GM10248 (cell line): ENCODE measurements at regions not wholly inside any gene's neighbourhood (a gene's known extent, or its start where the extent isn't known, plus 50 kb on each side); places are given as distances from the start of the nearest gene placed in this dataset.
"Not testable (repeated sequence)": the region's sequence is repeated elsewhere in the genome, so short reads cannot be mapped to it uniquely, and the experiment has no call there.

Experiments used
- CTCF ChIA-PET: fragments of 300-600 bp; sonication (Branson Sonifier 250); formaldehyde crosslinking; extraction: SDS; loops from one replicate; lab custom pipeline; 2021; ENCODE audit warnings: antibody characterized with exemption; lab: Yijun Ruan, JAX
- POLR2A ChIA-PET: fragments of 350-650 bp; sonication (Branson Sonifier 250); formaldehyde crosslinking; extraction: SDS; loops from one replicate; lab custom pipeline; 2020; ENCODE audit warnings: antibody characterized with exemption; lab: Yijun Ruan, JAX
- DNase-seq: peaks from one replicate; pipeline ENCODE4 v3.0.0; 2012; ENCODE audit errors: extremely low spot score
- TF ChIP-seq, protein P1 (sequence below): IDR thresholded peaks from 2 replicates; pipeline ENCODE4 v1.5.1; 2012; ENCODE audit warnings: mild to moderate bottlenecking, low read depth; ENCODE audit errors: extremely low read depth, missing control alignments, control extremely low read depth

DNA sequence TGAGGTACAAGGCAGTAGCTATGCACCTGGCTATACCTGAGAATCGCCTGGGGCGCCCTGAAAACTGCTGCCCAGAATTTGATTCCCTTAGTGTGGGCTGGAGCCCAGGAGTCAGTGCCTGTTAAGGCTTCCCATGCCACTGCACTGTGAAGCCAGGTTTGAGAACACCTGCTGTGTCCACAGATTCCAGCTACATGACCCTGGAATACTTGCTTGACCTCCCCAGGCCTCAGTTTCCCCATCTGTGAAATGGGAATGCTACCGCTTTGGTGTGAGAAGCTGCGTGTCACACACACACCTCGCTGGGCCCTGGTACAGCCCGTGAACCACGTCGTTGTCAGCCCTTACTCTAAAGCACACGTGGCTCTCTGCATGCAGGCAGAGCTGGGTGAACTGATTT, 271.0 kb downstream of the C16orf95 start:
- ChIA-PET POLR2A (no interaction called here), CTCF (interaction anchor here (1.0 kb wide), 1 partner anchor 17 kb away, joined by 3 read pairs; no protein-coding TSS in a partner anchor)
- TF ChIP-seq, protein P1, sequence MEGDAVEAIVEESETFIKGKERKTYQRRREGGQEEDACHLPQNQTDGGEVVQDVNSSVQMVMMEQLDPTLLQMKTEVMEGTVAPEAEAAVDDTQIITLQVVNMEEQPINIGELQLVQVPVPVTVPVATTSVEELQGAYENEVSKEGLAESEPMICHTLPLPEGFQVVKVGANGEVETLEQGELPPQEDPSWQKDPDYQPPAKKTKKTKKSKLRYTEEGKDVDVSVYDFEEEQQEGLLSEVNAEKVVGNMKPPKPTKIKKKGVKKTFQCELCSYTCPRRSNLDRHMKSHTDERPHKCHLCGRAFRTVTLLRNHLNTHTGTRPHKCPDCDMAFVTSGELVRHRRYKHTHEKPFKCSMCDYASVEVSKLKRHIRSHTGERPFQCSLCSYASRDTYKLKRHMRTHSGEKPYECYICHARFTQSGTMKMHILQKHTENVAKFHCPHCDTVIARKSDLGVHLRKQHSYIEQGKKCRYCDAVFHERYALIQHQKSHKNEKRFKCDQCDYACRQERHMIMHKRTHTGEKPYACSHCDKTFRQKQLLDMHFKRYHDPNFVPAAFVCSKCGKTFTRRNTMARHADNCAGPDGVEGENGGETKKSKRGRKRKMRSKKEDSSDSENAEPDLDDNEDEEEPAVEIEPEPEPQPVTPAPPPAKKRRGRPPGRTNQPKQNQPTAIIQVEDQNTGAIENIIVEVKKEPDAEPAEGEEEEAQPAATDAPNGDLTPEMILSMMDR = no peak
- DNase-seq = no peak

DNA sequence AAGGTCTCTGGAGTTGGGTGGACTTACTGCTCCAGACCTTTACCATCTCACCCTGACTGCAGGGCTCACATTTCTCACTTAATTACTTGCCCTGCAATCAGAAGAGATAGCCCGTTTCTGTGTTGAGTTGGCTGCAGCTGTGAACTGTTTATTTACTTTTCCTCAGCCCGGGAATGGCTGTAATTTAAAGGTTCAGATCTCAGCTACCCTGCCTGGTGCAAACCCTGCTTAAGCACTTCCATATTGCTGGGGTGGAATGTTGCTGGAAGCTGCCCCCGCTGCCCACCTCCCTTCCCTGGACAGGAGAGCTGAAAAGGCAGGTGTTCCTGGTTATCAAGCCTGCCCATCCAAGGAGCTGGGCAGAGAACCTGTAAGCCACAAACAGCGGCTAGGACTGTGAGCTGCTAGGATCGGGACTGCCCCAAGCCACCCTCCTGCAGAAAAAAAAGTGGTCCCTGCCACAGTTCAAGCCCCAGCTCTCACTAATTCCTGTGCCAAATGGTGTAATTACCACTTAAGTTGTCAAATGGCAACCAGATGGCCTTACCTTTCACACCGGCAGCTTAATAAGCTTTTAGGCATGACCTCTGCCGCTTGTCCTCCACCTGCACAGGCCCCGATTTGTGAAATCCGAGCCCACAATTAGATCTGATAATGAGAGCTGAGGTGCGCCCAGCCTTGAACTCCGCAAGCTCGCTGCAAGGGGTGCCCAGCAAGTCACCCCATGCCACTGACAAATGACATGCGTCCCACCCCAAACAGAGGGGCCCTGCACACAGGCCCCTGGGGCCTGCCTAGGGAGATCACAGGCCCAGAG, 269.8 kb downstream of the C16orf95 start:
- ChIA-PET CTCF (interaction anchor here (1.0 to 2.2 kb wide), 2 partner anchors 10 to 15 kb away, joined by 3 to 9 read pairs; no protein-coding TSS in a partner anchor), POLR2A (no interaction called here)
- DNase-seq = no peak
- TF ChIP-seq, protein P1 = no peak

DNA sequence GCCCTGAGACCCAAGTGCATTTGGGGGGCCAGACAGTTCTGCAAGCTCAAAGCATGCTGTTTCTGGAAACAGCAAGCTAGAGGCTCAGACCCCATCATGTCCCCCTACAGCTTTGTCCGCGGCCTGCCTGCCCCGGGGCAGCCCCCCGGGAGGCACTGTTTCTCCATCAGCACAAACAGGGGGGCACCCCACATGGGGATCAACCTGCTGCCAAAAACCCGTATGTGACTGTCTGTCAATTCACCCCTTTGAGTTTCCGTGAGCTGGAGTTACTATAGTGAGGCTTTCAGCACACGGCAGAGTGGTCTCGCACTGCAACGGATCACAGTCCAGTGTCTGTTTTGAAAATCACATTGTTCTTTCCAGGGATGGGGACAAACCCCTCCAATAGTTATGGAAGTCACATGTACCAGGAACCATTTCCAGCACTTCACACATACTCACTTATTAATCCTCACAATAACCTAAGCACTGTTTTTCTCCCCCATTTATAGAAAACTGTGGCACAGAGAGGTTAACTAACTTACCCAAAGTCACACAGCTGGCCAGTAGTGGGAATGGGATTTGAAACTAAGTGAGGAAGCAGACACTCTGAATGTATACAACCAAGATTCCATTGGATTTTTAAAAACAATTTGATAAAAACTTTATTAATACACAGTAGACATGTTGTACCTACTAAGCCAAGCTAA, 269.0 kb downstream of the C16orf95 start:
- POLR2A ChIA-PET = no interaction called here
- CTCF ChIA-PET = interaction anchor here (1.0 to 2.2 kb wide), 2 partner anchors 10 to 14 kb away, joined by 3 to 9 read pairs; no protein-coding TSS in a partner anchor
- TF ChIP-seq, protein P1 = no peak
- DNase-seq = no peak

DNA sequence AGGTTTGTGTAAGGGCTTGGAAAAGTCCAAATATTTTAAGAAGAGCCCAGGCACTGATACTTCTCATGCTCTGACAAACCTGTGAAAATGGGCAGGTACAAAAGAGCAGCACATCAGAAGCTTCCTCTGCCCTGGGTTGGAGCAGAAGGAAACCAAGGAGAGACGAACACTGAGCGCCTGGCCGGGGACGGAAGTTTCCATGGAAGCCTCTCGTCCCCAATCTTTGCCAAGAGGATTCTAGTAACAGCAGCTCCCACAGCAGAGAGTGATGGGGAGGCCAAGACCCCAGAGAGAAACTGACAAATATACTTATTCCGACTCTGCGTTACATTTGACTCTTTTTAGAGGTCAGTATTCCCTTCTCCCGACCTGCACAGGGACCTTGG, 268.5 kb downstream of the C16orf95 start:
- POLR2A ChIA-PET = no interaction called here
- DNase-seq = no peak
- CTCF ChIA-PET = interaction anchor here (2.2 kb wide), 1 partner anchor 14 kb away, joined by 9 read pairs; no protein-coding TSS in a partner anchor
- TF ChIP-seq, protein P1 = no peak

DNA sequence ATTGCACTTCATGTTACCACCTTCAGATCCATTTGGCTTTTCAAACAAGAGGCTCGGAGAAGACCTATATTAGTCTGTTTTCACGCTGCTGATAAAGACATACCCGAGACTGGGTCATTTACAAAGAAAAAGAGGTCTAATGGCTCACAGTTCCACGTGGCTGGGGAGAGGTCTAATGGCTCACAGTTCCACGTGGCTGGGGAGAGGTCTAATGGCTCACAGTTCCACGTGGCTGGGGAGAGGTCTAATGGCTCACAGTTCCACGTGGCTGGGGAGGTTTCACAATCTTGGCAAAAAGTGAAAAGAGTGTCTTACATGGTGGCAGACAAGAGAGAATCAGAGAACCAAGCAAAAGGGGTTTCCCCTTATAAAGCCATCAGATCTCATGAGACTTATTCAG, 268.0 kb downstream of the C16orf95 start:
- CTCF ChIA-PET = interaction anchor here (2.2 kb wide), 1 partner anchor 13 kb away, joined by 9 read pairs; no protein-coding TSS in a partner anchor
- DNase-seq, POLR2A ChIA-PET: not testable (repeated sequence)

DNA sequence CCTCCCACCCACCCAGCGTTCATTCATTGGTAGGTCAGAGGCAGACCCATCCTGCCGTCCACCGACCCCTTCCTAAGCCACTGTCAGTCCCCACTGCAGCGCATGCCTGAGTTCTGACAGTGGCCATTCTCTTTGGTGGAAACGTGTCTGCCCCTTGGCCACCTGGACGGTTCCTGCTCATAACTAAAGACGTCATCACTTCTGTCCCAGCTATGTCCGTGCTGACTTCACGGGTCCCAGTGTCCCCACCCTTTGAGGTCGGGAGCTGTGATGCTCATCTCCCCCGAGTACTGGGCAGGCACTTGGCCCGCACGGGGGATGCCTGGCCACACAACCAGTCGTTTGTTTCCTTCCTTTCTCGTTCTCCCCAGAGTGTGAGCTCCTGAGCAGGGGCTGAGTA, 267.1 kb downstream of the C16orf95 start:
- TF ChIP-seq, protein P1 = no peak
- POLR2A ChIA-PET = no interaction called here
- DNase-seq = no peak
- CTCF ChIA-PET = interaction anchor here (2.7 kb wide), 1 partner anchor 12 kb away, joined by 12 read pairs; no protein-coding TSS in a partner anchor
